ENCODE measurements at regions not wholly inside any gene's neighbourhood (a gene's known extent, or its start where the extent isn't known, plus 50 kb on each side); places are given as distances from the start of the nearest gene placed in this dataset.
A peak's percentile ranks its signal among the peaks of the same experiment; 100 is the strongest.

DNA sequence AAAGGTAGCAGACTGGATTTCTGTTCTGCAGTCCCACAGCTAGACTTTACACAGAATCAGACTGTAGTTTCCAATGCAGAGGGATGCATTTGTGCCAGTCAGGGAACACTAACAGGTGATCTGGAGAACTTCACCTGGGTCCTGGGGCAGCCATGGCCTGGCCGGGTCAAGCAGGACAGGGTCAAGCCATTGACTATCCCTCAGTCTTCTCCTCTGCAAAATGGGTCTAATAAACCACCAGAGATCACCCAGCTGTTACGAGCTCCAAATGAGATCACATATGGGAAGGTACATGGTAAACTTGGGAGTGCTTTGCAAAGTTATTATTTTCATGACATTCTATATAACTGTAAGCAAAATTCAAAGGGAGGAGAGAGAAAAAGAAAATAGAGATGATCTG, 294.1 kb downstream of the CDCA7 start:
- TF ChIP-seq, protein P1, sequence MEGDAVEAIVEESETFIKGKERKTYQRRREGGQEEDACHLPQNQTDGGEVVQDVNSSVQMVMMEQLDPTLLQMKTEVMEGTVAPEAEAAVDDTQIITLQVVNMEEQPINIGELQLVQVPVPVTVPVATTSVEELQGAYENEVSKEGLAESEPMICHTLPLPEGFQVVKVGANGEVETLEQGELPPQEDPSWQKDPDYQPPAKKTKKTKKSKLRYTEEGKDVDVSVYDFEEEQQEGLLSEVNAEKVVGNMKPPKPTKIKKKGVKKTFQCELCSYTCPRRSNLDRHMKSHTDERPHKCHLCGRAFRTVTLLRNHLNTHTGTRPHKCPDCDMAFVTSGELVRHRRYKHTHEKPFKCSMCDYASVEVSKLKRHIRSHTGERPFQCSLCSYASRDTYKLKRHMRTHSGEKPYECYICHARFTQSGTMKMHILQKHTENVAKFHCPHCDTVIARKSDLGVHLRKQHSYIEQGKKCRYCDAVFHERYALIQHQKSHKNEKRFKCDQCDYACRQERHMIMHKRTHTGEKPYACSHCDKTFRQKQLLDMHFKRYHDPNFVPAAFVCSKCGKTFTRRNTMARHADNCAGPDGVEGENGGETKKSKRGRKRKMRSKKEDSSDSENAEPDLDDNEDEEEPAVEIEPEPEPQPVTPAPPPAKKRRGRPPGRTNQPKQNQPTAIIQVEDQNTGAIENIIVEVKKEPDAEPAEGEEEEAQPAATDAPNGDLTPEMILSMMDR (IDR thresholded peaks at IDR 0.05) = no peak
- Histone ChIP-seq H3K4me3 (no peak overlapping the region), H3K36me3 (no peaks in the 10 kb centered on the region), H3K27me3 (no peaks in the 10 kb centered on the region), H3K4me1 (no peaks in the 10 kb centered on the region), H3K9me3 (peaks cover 0 to 5% (median 0%) of the 10 kb centered on the region in 11 donors), H3K27ac (no peak overlapping the region)
- ATAC-seq = no peak
- DNase-seq = no peak
- intact Hi-C loops (cut with DNase I) = no loop called here
- 83 to 91% methylated on average over 2 of the region's 2 CpGs for WGBS, 2 donors

DNA sequence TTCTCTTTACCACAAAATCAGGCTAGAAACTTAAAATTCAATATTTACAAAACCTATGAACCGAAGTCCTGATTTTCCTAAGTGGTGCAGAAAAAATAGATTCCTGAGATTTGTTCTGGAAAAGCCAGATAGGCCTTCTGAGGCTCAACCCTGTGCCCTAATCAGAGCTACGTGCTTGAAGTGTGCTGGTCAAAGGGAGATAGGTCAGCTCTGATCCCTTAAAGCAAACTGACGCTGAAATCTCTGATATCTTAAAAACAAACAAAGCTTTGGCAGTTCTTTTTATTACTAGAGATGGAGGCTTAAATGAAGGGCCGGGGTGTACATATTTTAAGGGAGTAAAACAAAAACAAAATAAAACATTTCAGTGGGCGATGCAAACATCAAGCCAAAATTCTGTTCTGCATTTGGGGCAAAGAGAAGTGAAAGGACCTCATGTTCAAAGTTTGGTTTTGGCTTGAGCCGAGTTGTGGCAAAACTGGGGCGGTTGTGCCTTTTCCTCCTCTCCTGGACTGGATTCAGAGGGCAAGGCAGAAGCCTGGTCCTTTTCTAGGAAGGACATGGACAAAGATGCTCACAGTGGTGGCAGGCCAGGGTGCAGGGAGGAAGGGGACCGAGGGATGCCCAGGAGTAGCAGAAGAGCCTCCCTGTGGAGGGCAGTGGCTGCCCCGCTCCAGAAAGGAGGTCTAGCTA, 295.0 kb downstream of the CDCA7 start:
- Histone ChIP-seq H3K27ac (peak overlapping the region in 1 of 10 donors; percentile 1), H3K9me3 (peaks cover 0 to 5% (median 0%) of the 10 kb centered on the region in 11 donors)

DNA sequence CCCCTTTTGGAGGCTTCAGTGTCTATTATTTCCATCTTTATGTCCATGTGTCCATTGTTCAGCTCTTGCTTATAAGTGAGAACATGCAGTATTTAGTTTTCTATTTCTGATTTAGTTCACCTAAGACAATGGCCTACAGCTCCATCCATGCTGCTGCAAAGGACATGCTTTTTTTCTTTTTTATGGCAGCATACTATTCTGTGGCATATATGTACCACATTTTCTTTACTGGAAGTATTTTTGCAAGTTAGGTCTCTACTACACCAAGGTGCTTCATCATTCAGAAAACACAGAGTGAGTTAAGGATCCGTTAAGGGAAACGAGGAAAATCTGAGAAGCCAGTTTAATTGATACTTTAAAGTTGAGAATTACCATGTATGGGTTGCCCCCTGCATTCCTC, 297.2 kb downstream of the CDCA7 start:
- H3K27me3 ChIP-seq = peaks cover 0 to 4% (median 0%) of the 10 kb centered on the region in 7 donors
- no peak for DNase-seq
- H3K27ac ChIP-seq = no peak overlapping the region
- H3K36me3 ChIP-seq = no peaks in the 10 kb centered on the region
- H3K4me1 ChIP-seq = no peaks in the 10 kb centered on the region
- WGBS, 2 donors = 96% methylated on average over 2 of the region's 2 CpGs
- no peak for ATAC-seq
- TF ChIP-seq, protein P1 (IDR thresholded peaks at IDR 0.05) = no peak
- intact Hi-C loops (cut with DNase I) = no loop called here
- no peak overlapping the region for H3K4me3 ChIP-seq
- H3K9me3 ChIP-seq = peaks cover 0 to 5% (median 0%) of the 10 kb centered on the region in 11 donors

More for the DNA sequence above, 295.0 kb downstream of the CDCA7 start:
- H3K4me3 ChIP-seq = no peak overlapping the region
- intact Hi-C loops (cut with DNase I) = no loop called here
- H3K4me1 ChIP-seq = no peaks in the 10 kb centered on the region
- DNase-seq (no peak), ATAC-seq (peak in 2 of 8 donors; percentile 33 to 46)
- 61 to 71% methylated on average over 9 of the region's 9 CpGs for WGBS, 2 donors
- TF ChIP-seq, protein P1 (IDR thresholded peaks at IDR 0.05) = no peak
- peaks cover 0 to 4% (median 0%) of the 10 kb centered on the region in 7 donors for H3K27me3 ChIP-seq
- no peaks in the 10 kb centered on the region for H3K36me3 ChIP-seq

DNA sequence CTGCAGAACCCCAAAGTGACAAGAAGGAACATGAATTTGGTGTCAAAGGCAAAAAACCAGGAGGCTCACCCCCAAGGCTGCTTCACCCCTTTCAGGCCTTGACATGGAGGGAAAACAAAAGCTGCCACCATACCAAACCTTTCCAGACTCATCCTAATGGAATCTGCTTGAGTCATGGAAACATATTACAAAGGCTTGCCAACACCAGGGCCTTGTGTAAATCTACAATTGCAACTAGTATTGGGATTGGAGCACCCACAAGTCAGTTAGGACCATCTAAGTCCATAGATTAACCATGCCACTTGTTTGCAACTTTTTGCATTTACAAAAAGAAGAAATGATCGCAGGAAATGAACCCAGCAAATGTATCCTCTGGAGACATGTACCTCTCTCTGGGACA, 297.6 kb downstream of the CDCA7 start:
- no peak for DNase-seq
- Histone ChIP-seq H3K27ac (no peak overlapping the region), H3K9me3 (peaks cover 0 to 5% (median 0%) of the 10 kb centered on the region in 11 donors), H3K36me3 (no peaks in the 10 kb centered on the region), H3K4me3 (no peak overlapping the region), H3K4me1 (no peaks in the 10 kb centered on the region), H3K27me3 (peaks cover 0 to 4% (median 0%) of the 10 kb centered on the region in 7 donors)
- no peak for ATAC-seq
- intact Hi-C loops (cut with DNase I) = no loop called here
- WGBS, 2 donors = 91 to 93% methylated on average over 1 of the region's 1 CpG
- TF ChIP-seq, protein P1 (IDR thresholded peaks at IDR 0.05) = no peak

All from heart right ventricle (tissue), 16 donors.